IPS-15b (cell line): ENCODE measurements at regions not wholly inside any gene's neighbourhood (a gene's known extent, or its start where the extent isn't known, plus 50 kb on each side); places are given as distances from the start of the nearest gene placed in this dataset.
"Not testable (repeated sequence)": the region's sequence is repeated elsewhere in the genome, so short reads cannot be mapped to it uniquely, and the experiment has no call there.

Source experiments
- H3K27me3 ChIP-seq: one replicate; pipeline ENCODE4 v1.6.1; 2013; ENCODE audit warnings: low read length; ENCODE audit not compliant: control insufficient read depth, insufficient read depth
- H3K36me3 ChIP-seq: one replicate; pipeline ENCODE4 v1.6.1; 2013; ENCODE audit warnings: low read length; ENCODE audit not compliant: control insufficient read depth, insufficient read depth
- H3K4me1 ChIP-seq: one replicate; pipeline ENCODE4 v1.6.1; 2013; ENCODE audit warnings: mild to moderate bottlenecking, low read length; ENCODE audit not compliant: control insufficient read depth, insufficient read depth
- H3K4me3 ChIP-seq: one replicate; pipeline ENCODE4 v1.5.1; 2013; ENCODE audit warnings: low read depth, low read length
- H3K9ac ChIP-seq: one replicate; pipeline ENCODE4 v1.6.1; 2013; ENCODE audit warnings: low read depth, mild to moderate bottlenecking, low read length
- H3K9me3 ChIP-seq: one replicate; pipeline ENCODE4 v1.6.1; 2013; ENCODE audit warnings: mild to moderate bottlenecking, low read length; ENCODE audit not compliant: control insufficient read depth, insufficient read depth

DNA sequence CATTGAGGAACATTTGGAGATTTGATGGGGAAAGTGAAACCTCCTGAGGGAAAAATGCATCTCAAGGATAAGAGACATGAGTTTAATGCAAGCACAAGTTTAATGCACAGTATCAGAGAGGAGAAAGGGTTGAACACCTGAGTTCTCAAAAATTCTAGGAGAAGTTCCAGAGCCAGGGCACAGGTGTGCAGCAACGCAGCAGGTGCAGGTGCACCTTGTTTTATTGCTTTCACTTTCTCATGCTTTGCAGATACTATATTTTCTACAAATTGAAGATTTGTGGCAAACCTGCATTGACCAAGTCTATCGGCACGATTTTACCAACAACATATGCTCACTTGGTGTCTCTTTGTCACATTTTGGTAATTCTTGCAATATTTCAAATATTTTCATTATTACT lies 267.6 kb upstream of the HNRNPA3 start:
- H3K9ac ChIP-seq = no peak overlapping the region
- H3K4me1 ChIP-seq = no peaks in the 10 kb centered on the region
- H3K36me3 ChIP-seq = no peaks in the 10 kb centered on the region
- no peak overlapping the region for H3K4me3 ChIP-seq
- H3K27me3 ChIP-seq = no peaks in the 10 kb centered on the region
- no peaks in the 10 kb centered on the region for H3K9me3 ChIP-seq

GRCh38 chr2:176947754-176948153 lies 264.8 kb upstream of the HNRNPA3 start:
- Histone ChIP-seq H3K36me3 (no peaks in the 10 kb centered on the region), H3K4me3 (no peak overlapping the region), H3K27me3 (no peaks in the 10 kb centered on the region), H3K9ac (no peak overlapping the region), H3K9me3 (no peaks in the 10 kb centered on the region), H3K4me1 (no peaks in the 10 kb centered on the region)

DNA sequence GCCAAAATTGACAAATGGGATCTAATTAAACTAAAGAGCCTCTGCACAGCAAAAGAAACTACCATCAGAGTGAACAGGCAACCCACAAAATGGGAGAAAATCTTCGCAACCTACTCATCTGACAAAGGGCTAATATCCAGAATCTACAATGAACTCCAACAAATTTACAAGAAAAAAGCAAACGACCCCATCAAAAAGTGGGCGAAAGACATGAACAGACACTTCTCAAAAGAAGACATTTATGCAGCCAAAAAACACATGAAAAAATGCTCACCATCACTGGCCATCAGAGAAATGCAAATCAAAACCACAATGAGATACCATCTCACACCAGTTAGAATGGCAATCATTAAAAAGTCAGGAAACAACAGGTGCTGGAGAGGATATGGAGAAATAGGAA lies 261.4 kb upstream of the HNRNPA3 start:
- not testable (repeated sequence) for H3K27me3 ChIP-seq, H3K36me3 ChIP-seq, H3K9ac ChIP-seq, H3K4me1 ChIP-seq, H3K9me3 ChIP-seq, H3K4me3 ChIP-seq

- Histone ChIP-seq H3K9ac (no peak overlapping the region), H3K4me1 (peaks cover 2% of the 10 kb centered on the region)
Measured at GRCh38 chr2:176956791-176957190, 255.8 kb upstream of the HNRNPA3 start.

GRCh38 chr2:176959614-176960013 lies 253.0 kb upstream of the HNRNPA3 start:
- Histone ChIP-seq H3K4me1 (peaks cover 4% of the 10 kb centered on the region), H3K27me3 (no peaks in the 10 kb centered on the region), H3K4me3 (no peak overlapping the region), H3K9ac (no peak overlapping the region), H3K9me3 (no peaks in the 10 kb centered on the region), H3K36me3 (no peaks in the 10 kb centered on the region)

More at GRCh38 chr2:176956791-176957190, 255.8 kb upstream of the HNRNPA3 start:
- H3K4me3 ChIP-seq = no peak overlapping the region
- H3K9me3 ChIP-seq = no peaks in the 10 kb centered on the region
- H3K27me3 ChIP-seq = no peaks in the 10 kb centered on the region
- H3K36me3 ChIP-seq = no peaks in the 10 kb centered on the region

DNA sequence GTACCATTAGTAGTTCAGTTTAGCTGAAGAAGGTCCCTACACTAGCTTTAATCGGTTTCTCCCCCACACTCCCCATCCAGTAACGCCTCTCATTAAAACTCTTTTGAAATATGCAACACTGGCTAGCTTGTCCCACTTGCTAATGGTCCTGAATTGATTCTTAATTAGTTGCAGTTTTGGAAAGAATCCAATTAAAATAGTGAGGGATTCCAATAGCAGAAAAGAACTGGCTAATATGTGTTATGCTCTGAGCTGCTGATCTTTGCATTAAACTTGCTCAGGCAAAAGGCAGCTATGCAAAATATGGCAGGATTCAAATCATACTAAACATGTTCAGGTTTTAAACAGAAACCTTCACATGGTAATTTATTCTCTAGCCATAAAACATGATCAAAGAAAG lies 252.5 kb upstream of the HNRNPA3 start:
- no peaks in the 10 kb centered on the region for H3K36me3 ChIP-seq
- H3K4me3 ChIP-seq = no peak overlapping the region
- H3K9me3 ChIP-seq = no peaks in the 10 kb centered on the region
- no peak overlapping the region for H3K9ac ChIP-seq
- peaks cover 4% of the 10 kb centered on the region for H3K4me1 ChIP-seq
- H3K27me3 ChIP-seq = no peaks in the 10 kb centered on the region

- Histone ChIP-seq H3K9ac (no peak overlapping the region), H3K4me1 (peaks cover 4% of the 10 kb centered on the region), H3K27me3 (no peaks in the 10 kb centered on the region)
Measured at GRCh38 chr2:176960736-176961520, 251.7 kb upstream of the HNRNPA3 start.

GRCh38 chr2:176961775-176962619 lies 250.6 kb upstream of the HNRNPA3 start:
- H3K9me3 ChIP-seq = no peaks in the 10 kb centered on the region
- H3K4me3 ChIP-seq = no peak overlapping the region
- H3K4me1 ChIP-seq = peaks cover 4% of the 10 kb centered on the region
- no peak overlapping the region for H3K9ac ChIP-seq
- H3K27me3 ChIP-seq = no peaks in the 10 kb centered on the region
- no peaks in the 10 kb centered on the region for H3K36me3 ChIP-seq

More at GRCh38 chr2:176960736-176961520, 251.7 kb upstream of the HNRNPA3 start:
- H3K36me3 ChIP-seq = no peaks in the 10 kb centered on the region
- H3K9me3 ChIP-seq = no peaks in the 10 kb centered on the region
- H3K4me3 ChIP-seq = no peak overlapping the region

DNA sequence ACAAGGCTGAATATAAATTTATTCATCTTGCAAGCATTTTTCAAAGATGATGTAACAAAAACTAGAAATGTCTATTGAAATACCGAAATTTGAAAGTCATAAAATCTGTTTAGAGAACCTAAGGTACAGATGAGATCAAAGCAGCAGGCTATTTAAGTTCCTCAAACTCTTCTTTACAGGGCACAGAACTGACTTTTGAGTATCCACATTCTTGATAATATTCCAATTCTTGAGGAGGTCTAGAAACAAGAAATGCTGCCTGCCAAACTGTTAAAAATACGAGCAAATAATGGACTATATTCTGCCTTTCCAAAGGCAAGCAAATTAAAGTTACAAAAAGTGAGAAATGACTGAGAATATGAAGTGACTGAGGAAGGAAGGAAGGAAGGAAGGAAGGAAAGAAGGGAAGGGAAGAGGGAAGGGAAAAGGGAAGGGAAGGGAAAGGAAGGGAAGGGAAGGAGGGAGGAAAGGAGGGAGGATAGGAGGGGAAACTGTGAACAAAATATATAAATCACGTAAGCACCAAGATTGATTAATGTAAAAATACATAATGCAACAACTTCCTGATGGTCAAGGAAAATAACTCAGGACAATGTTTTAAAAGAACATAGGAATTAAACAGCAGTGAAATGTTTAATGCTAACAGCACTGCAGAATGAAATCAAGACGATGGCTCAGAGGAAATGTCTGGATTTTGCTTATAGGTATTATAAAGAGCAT lies 248.9 kb upstream of the HNRNPA3 start:
- Histone ChIP-seq H3K9me3 (no peaks in the 10 kb centered on the region), H3K36me3 (no peaks in the 10 kb centered on the region), H3K27me3 (no peaks in the 10 kb centered on the region)

GRCh38 chr2:176967911-176968450 lies 244.6 kb upstream of the HNRNPA3 start:
- no peaks in the 10 kb centered on the region for H3K27me3 ChIP-seq
- H3K9me3 ChIP-seq = no peaks in the 10 kb centered on the region

More for the DNA sequence above, 248.9 kb upstream of the HNRNPA3 start:
- Histone ChIP-seq H3K9ac (no peak overlapping the region), H3K4me1 (peaks cover 4% of the 10 kb centered on the region), H3K4me3 (no peak overlapping the region)

GRCh38 chr2:176969642-176970359 lies 242.8 kb upstream of the HNRNPA3 start:
- Histone ChIP-seq H3K27me3 (no peaks in the 10 kb centered on the region), H3K4me3 (no peak overlapping the region), H3K36me3 (no peaks in the 10 kb centered on the region), H3K4me1 (no peaks in the 10 kb centered on the region), H3K9ac (no peak overlapping the region), H3K9me3 (no peaks in the 10 kb centered on the region)

More at GRCh38 chr2:176967911-176968450, 244.6 kb upstream of the HNRNPA3 start:
- Histone ChIP-seq H3K4me3 (no peak overlapping the region), H3K4me1 (no peaks in the 10 kb centered on the region), H3K9ac (no peak overlapping the region), H3K36me3 (no peaks in the 10 kb centered on the region)
